Stimulated activated naive B cell treated with anti-CD40 and anti-IgM and Interleukin-4, amounts not matched to agents 10 μg/mL and 1 μg/mL and 100 μg/mL, for 72 hours (primary cell): ENCODE measurements at regions not wholly inside any gene's neighbourhood (a gene's known extent, or its start where the extent isn't known, plus 50 kb on each side); places are given as distances from the start of the nearest gene placed in this dataset.

ENCODE experiments used
- ATAC-seq, 2 donors: fragments of 150-1000 bp; cut with Tn5 transposase; replicated peaks; 2 replicates each; pipeline ENCODE4 v1.10.0; 2021; ENCODE audit warnings: moderate library complexity in 1 of 2
- DNase-seq: peaks from one replicate; pipeline ENCODE4 v3.0.0; 2021
- H3K27ac Mint-ChIP-seq: one replicate; pipeline ENCODE4 v1.8.0; 2022; ENCODE audit warnings: mild to moderate bottlenecking, mixed read lengths
- H3K27me3 Mint-ChIP-seq, 2 donors: one replicate each; pipeline ENCODE4 v1.8.0; 2022; ENCODE audit warnings: mixed read lengths in 2 of 2
- H3K36me3 Mint-ChIP-seq, 2 donors: one replicate each; pipeline ENCODE4 v1.8.0; 2022; ENCODE audit warnings: mixed read lengths in 2 of 2, mild to moderate bottlenecking in 1 of 2
- H3K4me1 Mint-ChIP-seq, 2 donors: one replicate each; pipeline ENCODE4 v1.8.0; 2022; ENCODE audit warnings: mixed read lengths in 2 of 2, mild to moderate bottlenecking in 1 of 2
- H3K4me3 Mint-ChIP-seq, 2 donors: one replicate each; pipeline ENCODE4 v1.8.0; 2022; ENCODE audit warnings: mild to moderate bottlenecking in 2 of 2, mixed read lengths in 2 of 2, moderate library complexity in 1 of 2
- H3K9me3 Mint-ChIP-seq, 2 donors: one replicate each; pipeline ENCODE4 v1.8.0; 2022; ENCODE audit warnings: mixed read lengths in 2 of 2, mild to moderate bottlenecking in 1 of 2

DNA sequence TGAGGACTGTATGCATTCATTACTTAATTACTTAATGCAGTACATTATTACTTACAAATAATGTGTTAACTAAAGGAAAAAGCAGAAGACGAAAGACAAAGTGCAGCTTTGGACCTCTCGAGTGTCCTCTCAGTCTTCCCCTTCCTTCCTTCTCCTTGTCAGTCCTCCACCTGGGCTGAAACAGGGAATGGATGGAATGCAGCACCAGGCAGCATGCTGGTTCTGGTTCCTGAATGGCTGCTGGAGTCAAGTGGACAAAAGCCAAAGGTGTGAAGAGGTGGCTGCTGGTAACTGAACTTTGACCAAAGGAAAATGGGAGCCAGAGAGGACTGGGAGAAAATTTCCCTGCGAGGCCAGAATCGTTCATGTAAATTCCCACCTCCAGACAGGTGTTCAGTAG is 179.5 kb downstream of the GPAM start:
- Mint-ChIP-seq H3K4me3 (no peak overlapping the region), H3K9me3 (no peaks in the 10 kb centered on the region)
- no peak for ATAC-seq

DNA sequence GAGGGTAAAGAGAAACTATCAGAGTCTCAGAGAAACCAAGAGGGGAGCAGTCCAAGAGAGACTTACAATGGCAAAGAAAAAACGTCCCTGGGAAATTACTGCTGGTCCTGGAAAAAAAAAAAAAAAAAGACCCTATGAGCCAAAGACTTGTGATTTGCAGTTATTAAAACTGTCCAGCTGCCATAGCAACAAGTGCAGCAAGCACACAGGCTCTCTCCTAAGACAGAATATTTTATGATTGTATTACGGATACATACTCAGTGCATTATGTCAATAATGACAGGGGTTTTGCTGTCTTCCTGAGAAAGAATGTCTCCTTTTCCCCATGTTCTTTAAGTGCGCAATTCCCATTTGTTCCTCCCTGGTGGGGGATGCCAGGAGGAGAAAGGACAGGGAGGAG is 178.5 kb downstream of the GPAM start:
- no peaks in the 10 kb centered on the region for H3K4me1 Mint-ChIP-seq

More for the DNA sequence above, 179.5 kb downstream of the GPAM start:
- no peak overlapping the region for H3K27ac Mint-ChIP-seq
- no peak for DNase-seq
- H3K27me3 Mint-ChIP-seq: no peaks in the 10 kb centered on the region
- H3K4me1 Mint-ChIP-seq: no peaks in the 10 kb centered on the region
- no peaks in the 10 kb centered on the region for H3K36me3 Mint-ChIP-seq

DNA sequence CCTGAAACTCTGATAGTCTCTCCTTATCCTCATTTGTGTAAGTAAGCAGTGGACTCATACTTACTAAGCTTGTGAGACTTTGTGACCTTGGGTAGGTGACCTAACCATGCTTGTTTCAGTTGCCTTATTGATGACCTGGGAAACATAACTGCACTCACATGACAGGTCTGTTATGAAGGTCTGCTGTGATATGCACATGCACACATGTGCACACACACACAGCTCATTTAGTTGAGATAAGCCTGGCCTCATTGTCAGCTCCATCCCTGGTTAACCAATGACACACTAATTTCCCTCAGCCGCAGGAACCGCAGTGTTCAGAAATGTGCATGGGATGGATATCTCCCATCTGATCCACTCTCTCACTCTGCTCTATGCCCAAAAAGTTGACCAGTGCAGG is 177.2 kb downstream of the GPAM start:
- Mint-ChIP-seq H3K36me3 (no peaks in the 10 kb centered on the region), H3K27ac (no peak overlapping the region), H3K4me3 (no peak overlapping the region), H3K9me3 (no peaks in the 10 kb centered on the region), H3K27me3 (no peaks in the 10 kb centered on the region), H3K4me1 (no peaks in the 10 kb centered on the region)
- DNase-seq (no peak), ATAC-seq (no peak)

More for the DNA sequence above, 178.5 kb downstream of the GPAM start:
- no peaks in the 10 kb centered on the region for H3K27me3 Mint-ChIP-seq
- H3K27ac Mint-ChIP-seq: no peak overlapping the region
- DNase-seq (no peak), ATAC-seq (no peak)
- H3K9me3 Mint-ChIP-seq: no peaks in the 10 kb centered on the region
- H3K4me3 Mint-ChIP-seq: no peak overlapping the region
- H3K36me3 Mint-ChIP-seq: no peaks in the 10 kb centered on the region

DNA sequence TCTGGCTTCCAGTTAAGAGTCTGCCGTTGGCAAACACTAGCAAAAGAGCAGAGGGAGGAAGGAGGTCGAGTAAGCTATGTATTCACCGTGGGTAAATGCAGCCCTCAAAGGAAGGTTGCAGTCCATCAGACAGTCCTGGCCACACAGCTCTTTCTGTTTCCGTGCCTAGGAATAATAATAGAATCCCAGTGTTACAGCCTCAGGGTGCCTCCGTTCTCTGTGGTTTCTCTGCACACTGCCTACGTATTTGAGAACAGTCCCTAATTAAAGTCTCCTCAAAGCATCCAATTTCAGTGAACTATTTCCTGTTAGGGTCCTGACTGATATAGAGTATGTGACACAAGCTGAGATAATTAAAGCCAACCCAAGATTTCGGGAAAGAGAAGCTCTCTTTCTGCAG is 176.7 kb downstream of the GPAM start:
- H3K4me3 Mint-ChIP-seq: no peak overlapping the region

DNA sequence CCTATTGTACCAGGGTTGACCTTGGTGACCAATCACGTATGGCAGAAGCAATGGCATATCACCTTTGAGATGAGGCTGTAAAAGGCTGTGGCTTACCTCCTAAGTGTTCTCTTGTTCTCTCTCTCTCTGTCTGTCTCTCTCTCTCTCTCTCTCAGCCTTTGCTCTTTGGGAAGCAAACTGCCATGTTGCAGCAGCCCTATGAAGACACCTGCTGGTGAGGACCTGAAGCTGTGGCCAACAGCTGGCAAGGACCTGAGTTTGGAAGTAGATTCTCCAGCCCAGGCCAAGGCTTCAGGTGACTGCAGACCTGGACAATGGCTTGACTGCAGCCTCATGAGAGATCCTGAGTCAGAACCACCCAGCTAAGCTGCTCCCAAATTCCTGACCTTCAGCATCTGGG is 161.4 kb downstream of the GPAM start:
- DNase-seq (no peak), ATAC-seq (no peak)
- no peaks in the 10 kb centered on the region for H3K27me3 Mint-ChIP-seq
- no peak overlapping the region for H3K4me3 Mint-ChIP-seq
- no peaks in the 10 kb centered on the region for H3K36me3 Mint-ChIP-seq
- no peaks in the 10 kb centered on the region for H3K9me3 Mint-ChIP-seq
- peaks cover 0 to 1% of the 10 kb centered on the region in 2 donors for H3K4me1 Mint-ChIP-seq
- H3K27ac Mint-ChIP-seq: no peak overlapping the region

More for the DNA sequence above, 176.7 kb downstream of the GPAM start:
- DNase-seq: no peak
- ATAC-seq: no peak
- Mint-ChIP-seq H3K27ac (no peak overlapping the region), H3K4me1 (no peaks in the 10 kb centered on the region), H3K36me3 (no peaks in the 10 kb centered on the region), H3K9me3 (no peaks in the 10 kb centered on the region), H3K27me3 (no peaks in the 10 kb centered on the region)

DNA sequence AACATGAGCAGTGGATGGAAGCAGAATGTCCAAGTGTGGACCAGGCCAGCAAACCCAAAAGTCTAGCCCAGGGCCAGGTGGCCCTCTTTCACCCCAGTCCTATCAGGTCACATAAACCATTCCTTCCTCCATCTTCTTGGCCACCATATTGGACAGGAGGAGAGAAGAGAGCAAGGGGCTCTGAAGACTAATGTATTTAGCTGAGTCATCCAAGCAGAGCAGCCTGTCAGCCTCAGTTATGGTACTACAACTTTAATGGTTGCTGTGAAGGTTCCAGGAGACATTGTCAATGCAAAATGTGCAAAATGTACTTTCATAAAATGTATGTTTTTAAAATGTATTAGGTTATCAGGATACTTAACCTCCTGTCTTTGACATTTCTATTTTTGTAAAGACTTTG is 159.5 kb downstream of the GPAM start:
- Mint-ChIP-seq H3K4me1 (peaks cover 0 to 1% of the 10 kb centered on the region in 2 donors), H3K9me3 (peaks cover 1 to 5% of the 10 kb centered on the region in 2 donors), H3K4me3 (no peak overlapping the region), H3K27ac (no peak overlapping the region), H3K27me3 (no peaks in the 10 kb centered on the region), H3K36me3 (no peaks in the 10 kb centered on the region)
- ATAC-seq: no peak
- DNase-seq: no peak

DNA sequence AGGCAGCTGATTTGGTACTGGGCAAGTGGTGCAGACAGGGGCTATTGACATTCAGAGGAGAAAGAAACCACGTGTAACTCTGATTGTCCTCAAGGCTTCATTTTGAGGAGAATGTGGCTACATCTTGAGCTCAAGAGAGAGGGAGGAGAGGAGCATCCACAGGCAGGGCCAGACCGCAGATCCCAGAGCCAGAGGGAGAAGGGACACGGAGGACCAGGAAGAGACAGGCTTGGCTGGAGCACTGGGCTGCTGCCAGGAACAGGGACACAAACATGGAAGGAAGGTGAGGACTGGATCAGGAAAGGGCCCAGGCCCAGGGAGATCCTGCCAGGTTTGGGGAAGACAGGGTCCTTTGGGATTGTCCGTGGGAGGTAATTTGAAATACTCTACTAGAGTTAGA is 158.3 kb downstream of the GPAM start:
- no peak for DNase-seq
- Mint-ChIP-seq H3K27ac (no peak overlapping the region), H3K4me1 (peaks cover 0 to 1% of the 10 kb centered on the region in 2 donors), H3K27me3 (no peaks in the 10 kb centered on the region), H3K9me3 (peaks cover 6 to 8% of the 10 kb centered on the region in 2 donors), H3K4me3 (no peak overlapping the region), H3K36me3 (no peaks in the 10 kb centered on the region)
- ATAC-seq: no peak

DNA sequence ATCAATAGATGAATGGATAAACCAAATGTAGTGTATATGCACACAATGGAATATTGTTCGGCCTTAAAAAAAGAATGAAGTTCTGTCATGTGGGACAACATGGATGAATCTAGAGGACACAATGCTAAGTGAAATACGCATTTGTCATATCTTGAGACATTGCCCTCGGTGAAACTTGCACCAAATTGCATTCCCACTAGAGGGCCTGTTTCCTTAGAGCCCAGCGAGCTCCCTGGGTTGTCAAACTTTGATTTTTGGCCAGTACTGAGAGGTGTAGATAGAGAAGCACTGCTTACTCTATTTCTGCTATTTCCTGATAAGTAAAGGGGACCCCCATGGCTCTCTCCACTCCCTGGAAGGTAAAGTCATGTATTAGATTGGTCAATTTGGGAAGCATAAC is 157.1 kb downstream of the GPAM start:
- no peaks in the 10 kb centered on the region for H3K27me3 Mint-ChIP-seq
- peaks cover 0 to 1% of the 10 kb centered on the region in 2 donors for H3K4me1 Mint-ChIP-seq
- DNase-seq: no peak
- no peak overlapping the region for H3K27ac Mint-ChIP-seq
- no peak overlapping the region for H3K4me3 Mint-ChIP-seq
- H3K9me3 Mint-ChIP-seq: peaks cover 6 to 8% of the 10 kb centered on the region in 2 donors
- no peaks in the 10 kb centered on the region for H3K36me3 Mint-ChIP-seq
- no peak for ATAC-seq

DNA sequence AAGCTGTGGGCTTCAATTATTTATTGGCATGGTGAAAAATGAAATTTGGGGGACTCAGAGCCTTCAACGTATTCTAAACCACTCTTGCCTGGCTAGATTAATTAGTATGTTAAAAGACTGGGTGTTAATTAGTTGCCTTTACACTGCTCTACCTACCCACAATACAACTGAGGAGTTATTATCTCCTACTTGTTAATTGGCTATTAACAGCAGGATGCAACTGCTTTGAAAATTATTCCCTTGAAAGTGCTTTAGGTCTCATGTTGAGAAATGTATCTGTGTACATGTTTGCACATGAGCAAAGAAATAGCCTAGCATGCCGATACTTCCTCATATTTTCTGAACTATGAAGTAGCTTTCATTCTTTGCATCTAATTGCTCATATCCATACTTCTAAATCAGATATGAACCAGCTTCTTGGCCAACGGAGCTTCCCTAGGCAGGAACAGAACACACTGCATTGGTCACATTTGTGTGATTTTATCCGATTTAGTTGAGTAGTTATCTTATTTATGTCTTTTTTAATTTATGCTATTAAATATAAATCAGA is 155.8 kb downstream of the GPAM start:
- DNase-seq: no peak
- H3K4me1 Mint-ChIP-seq: peaks cover 0 to 1% of the 10 kb centered on the region in 2 donors
- no peaks in the 10 kb centered on the region for H3K27me3 Mint-ChIP-seq
- ATAC-seq: no peak
- no peaks in the 10 kb centered on the region for H3K36me3 Mint-ChIP-seq
- no peak overlapping the region for H3K27ac Mint-ChIP-seq
- H3K9me3 Mint-ChIP-seq: peaks cover 8 to 10% of the 10 kb centered on the region in 2 donors
- no peak overlapping the region for H3K4me3 Mint-ChIP-seq

DNA sequence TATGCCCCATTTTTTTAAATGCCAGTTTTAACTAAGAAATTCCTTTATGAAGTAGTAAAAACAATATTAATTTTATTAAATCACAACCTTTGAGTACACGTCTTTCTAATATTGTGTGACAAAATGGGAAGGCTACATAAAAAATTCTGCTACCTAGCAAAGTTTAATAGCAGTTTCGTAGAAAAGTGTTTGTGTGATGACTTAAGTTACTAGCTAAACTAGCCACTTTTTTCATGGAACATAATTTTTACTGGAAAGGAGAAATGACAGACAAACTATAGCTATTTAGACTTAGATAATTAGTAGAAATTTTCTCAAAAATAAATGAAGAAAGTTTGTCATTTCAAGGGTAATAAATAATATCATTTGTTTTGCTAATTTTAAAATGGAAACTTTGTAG is 153.1 kb downstream of the GPAM start:
- H3K9me3 Mint-ChIP-seq: peaks cover 8 to 13% of the 10 kb centered on the region in 2 donors
- H3K4me1 Mint-ChIP-seq: no peaks in the 10 kb centered on the region
- ATAC-seq: no peak

DNA sequence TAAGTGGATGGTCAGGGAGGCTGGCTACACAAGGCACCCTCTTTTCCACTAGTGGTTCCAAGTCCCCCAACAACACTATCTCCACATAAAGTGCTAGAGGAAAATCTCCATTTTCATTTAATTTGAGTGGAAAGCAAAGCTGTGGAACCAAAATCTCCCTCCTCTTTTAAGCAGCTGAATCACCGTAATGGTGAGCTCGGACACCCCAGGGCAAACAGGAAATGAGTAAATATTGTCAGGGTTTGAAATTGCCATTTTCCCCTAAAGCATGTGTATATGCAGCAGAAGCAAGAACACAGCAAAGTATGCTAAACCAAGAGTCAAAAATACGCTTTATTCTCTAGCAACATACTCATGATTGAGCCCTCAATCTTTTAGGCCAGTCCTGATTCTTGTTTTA is 143.7 kb downstream of the GPAM start:
- H3K27ac Mint-ChIP-seq: no peak overlapping the region
- no peak for ATAC-seq

More for the DNA sequence above, 153.1 kb downstream of the GPAM start:
- DNase-seq: no peak
- no peak overlapping the region for H3K27ac Mint-ChIP-seq
- H3K27me3 Mint-ChIP-seq: no peaks in the 10 kb centered on the region
- no peaks in the 10 kb centered on the region for H3K36me3 Mint-ChIP-seq
- no peak overlapping the region for H3K4me3 Mint-ChIP-seq

DNA sequence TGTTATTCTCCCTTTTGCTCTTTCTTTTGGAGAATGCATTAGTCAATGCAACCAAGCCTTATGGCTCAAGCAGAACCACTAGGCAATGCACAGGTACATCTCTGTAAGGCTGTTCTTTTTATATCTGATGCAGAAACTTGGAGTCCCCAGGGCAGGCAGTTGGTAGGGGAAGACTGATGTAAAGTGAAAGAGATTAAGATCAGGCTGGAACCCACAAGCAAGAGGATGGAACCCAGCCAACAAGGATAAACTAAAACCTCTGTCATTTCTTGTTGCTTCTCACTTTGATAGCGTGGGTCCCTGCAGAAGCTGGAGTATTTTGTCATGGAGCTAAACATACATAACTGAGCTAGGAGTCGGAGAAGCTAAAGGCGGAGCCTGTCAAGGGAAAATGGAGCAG is 142.9 kb downstream of the GPAM start:
- no peak for DNase-seq
- Mint-ChIP-seq H3K9me3 (peaks cover 0 to 6% of the 10 kb centered on the region in 2 donors), H3K4me1 (no peaks in the 10 kb centered on the region), H3K27ac (no peak overlapping the region), H3K4me3 (no peak overlapping the region), H3K27me3 (no peaks in the 10 kb centered on the region), H3K36me3 (no peaks in the 10 kb centered on the region)
- ATAC-seq: no peak

More for the DNA sequence above, 143.7 kb downstream of the GPAM start:
- Mint-ChIP-seq H3K4me1 (no peaks in the 10 kb centered on the region), H3K27me3 (no peaks in the 10 kb centered on the region), H3K36me3 (no peaks in the 10 kb centered on the region), H3K9me3 (peaks cover 0 to 7% of the 10 kb centered on the region in 2 donors), H3K4me3 (no peak overlapping the region)
- no peak for DNase-seq

DNA sequence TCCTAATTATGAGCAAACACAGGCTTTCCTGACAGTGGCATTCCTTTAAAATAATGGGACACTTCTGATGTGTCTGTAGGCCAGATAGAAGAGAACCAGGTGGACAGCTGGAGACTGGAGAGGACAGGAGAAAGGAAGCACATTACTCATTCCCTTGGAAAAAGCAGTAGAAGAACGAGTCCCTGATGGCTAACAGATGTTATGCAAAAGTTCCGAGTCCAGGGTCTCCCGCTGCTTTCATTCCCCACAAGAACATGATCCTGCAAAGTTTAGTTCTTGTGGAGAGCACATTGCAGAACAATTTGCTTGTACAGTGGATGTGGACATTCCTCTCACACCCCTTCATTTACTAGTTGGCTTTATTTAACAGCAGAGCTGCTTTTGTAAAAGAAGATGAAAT is 137.6 kb downstream of the GPAM start:
- Mint-ChIP-seq H3K36me3 (no peaks in the 10 kb centered on the region), H3K9me3 (peaks cover 0 to 5% of the 10 kb centered on the region in 2 donors), H3K4me3 (no peak overlapping the region), H3K27me3 (no peaks in the 10 kb centered on the region), H3K4me1 (no peaks in the 10 kb centered on the region), H3K27ac (no peak overlapping the region)
- ATAC-seq (no peak), DNase-seq (no peak)

DNA sequence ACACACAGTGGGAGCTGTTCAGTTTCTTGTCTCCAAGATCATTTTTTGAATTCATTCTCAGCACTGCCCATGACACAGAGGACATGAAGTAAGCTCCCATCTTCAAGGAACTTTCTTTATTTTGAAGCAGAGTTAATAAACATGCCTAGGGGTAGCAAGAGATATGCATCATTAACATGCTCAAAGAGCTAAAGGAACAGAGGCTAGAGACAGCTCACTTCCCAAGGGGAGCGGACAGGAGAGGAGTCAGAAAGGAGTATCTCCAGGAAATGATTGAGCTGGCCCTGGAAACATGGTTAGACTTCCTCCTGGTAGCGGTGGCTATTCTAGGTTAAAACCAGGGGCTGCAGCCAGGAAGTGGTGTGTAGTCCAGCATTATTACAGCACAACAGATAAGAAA is 135.9 kb downstream of the GPAM start:
- no peaks in the 10 kb centered on the region for H3K4me1 Mint-ChIP-seq
- H3K36me3 Mint-ChIP-seq: no peaks in the 10 kb centered on the region
- H3K9me3 Mint-ChIP-seq: peaks cover 0 to 5% of the 10 kb centered on the region in 2 donors
- ATAC-seq (no peak), DNase-seq (no peak)
- no peak overlapping the region for H3K27ac Mint-ChIP-seq
- H3K27me3 Mint-ChIP-seq: no peaks in the 10 kb centered on the region
- no peak overlapping the region for H3K4me3 Mint-ChIP-seq

DNA sequence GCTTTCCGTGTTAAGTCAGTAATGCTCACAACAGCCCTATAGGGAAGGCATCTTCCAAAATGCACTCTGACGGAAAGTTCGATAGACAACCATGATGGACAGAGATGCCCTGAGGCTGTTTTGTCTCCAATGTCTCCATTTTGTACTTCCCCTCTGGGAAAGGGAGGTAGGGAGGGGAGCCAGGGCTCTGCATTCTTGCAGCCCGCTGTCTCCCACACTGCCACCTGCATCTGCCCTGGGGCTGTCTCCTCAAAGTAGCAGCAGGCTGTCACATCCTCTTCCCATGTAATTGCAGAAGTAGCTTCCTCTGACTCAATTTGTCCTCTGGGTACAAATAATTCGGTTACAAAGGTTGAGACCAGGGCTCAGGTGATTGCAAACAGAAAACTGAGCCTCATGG is 131.4 kb downstream of the GPAM start:
- Mint-ChIP-seq H3K9me3 (peaks cover 0 to 1% of the 10 kb centered on the region in 2 donors), H3K27me3 (peaks cover 5% of the 10 kb centered on the region in 2 donors), H3K4me1 (no peaks in the 10 kb centered on the region), H3K36me3 (no peaks in the 10 kb centered on the region), H3K4me3 (no peak overlapping the region), H3K27ac (no peak overlapping the region)
- ATAC-seq (no peak), DNase-seq (no peak)

DNA sequence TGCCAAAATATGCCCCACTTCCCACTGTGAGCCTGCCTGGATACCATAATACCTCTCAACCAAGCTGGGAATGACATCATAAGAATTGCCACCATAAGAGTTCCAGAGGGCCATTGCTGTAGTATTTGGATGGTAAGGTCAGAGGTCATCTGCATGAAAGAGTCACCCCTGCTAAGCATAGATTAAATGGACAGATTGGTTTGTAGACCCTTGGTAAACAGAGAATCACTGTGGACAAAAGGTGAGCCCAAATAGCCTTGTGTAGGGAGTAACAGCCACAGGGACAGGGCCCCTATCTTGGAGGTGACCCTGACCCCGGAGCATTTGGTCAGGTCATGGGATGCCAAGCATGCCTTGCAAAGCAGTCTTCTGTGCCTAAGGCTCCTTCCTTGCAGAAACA is 129.7 kb downstream of the GPAM start:
- Mint-ChIP-seq H3K27ac (no peak overlapping the region), H3K27me3 (peaks cover 5% of the 10 kb centered on the region in 2 donors), H3K36me3 (no peaks in the 10 kb centered on the region), H3K4me1 (no peaks in the 10 kb centered on the region), H3K9me3 (no peaks in the 10 kb centered on the region), H3K4me3 (no peak overlapping the region)
- ATAC-seq: no peak
- no peak for DNase-seq
